Calu3 (cell line): ENCODE measurements at regions not wholly inside any gene's neighbourhood (a gene's known extent, or its start where the extent isn't known, plus 50 kb on each side); places are given as distances from the start of the nearest gene placed in this dataset.
"Not testable (repeated sequence)": the region's sequence is repeated elsewhere in the genome, so short reads cannot be mapped to it uniquely, and the experiment has no call there.

ENCODE experiments used
- BruUV-seq: library from RNA; stranded (reverse); fragments of 400-500 nt; replicated peaks from 2 replicates; lab custom pipeline; 2021; lab: Mats Ljungman, UMichigan
- CTCF ChIA-PET: fragments of 300-600 bp; sonication (Branson Sonifier 250); formaldehyde crosslinking; loops from one replicate; lab custom pipeline; 2022; ENCODE audit warnings: antibody characterized with exemption; lab: Charles Lee
- DNase-seq: peaks from one replicate; pipeline ENCODE4 v3.0.0; 2022
- H3K27ac Mint-ChIP-seq: one replicate; pipeline ENCODE4 v1.8.0; 2022; ENCODE audit warnings: mixed read lengths; ENCODE audit not compliant: unreplicated experiment
- H3K27me3 Mint-ChIP-seq: one replicate; pipeline ENCODE4 v1.8.0; 2022; ENCODE audit warnings: mixed read lengths; ENCODE audit not compliant: unreplicated experiment
- H3K36me3 Mint-ChIP-seq: one replicate; pipeline ENCODE4 v1.8.0; 2022; ENCODE audit warnings: mild to moderate bottlenecking, moderate library complexity, mixed read lengths; ENCODE audit not compliant: insufficient read depth, unreplicated experiment
- H3K4me1 Mint-ChIP-seq: one replicate; pipeline ENCODE4 v1.8.0; 2022; ENCODE audit warnings: mild to moderate bottlenecking, low read depth, mixed read lengths; ENCODE audit not compliant: unreplicated experiment
- H3K4me3 Mint-ChIP-seq: one replicate; pipeline ENCODE4 v1.8.0; 2022; ENCODE audit warnings: mild to moderate bottlenecking, low read depth, moderate library complexity, mixed read lengths; ENCODE audit not compliant: unreplicated experiment
- H3K9me3 Mint-ChIP-seq: one replicate; pipeline ENCODE4 v1.8.0; 2022; ENCODE audit warnings: low read depth, mixed read lengths; ENCODE audit not compliant: unreplicated experiment
- CTCF ChIP-seq: fragments of 200-600 bp; IDR thresholded peaks from one replicate; pipeline ENCODE4 v1.8.0; 2022; ENCODE audit warnings: antibody characterized with exemption; ENCODE audit not compliant: unreplicated experiment
- intact Hi-C: fragments of 100-400 bp; cut with micrococcal nuclease; formaldehyde crosslinking; loops from one replicate; pipeline ENCODE4 v1.10.0; 2022; ENCODE audit not compliant: unreplicated experiment

- peak; percentile 46 for DNase-seq
- intact Hi-C loops: no loop called here
- no peak for TF ChIP-seq CTCF
- Mint-ChIP-seq H3K36me3 (no peaks in the 10 kb centered on the region), H3K9me3 (no peaks in the 10 kb centered on the region), H3K4me1 (peaks cover 9% of the 10 kb centered on the region), H3K4me3 (no peak overlapping the region), H3K27ac (no peak overlapping the region), H3K27me3 (no peaks in the 10 kb centered on the region)
- no TSS peak for BruUV-seq
- CTCF ChIA-PET: interaction anchor here (1.0 kb wide), 1 partner anchor 199 kb away, joined by 3 read pairs; no protein-coding TSS in a partner anchor
These were observed 187.2 kb upstream of the PTGFR start for GRCh38 chr1:78303620-78304019.

- H3K4me3 Mint-ChIP-seq: no peak overlapping the region
- CTCF ChIA-PET: interaction anchor here (1.0 kb wide), 1 partner anchor 200 kb away, joined by 3 read pairs; no protein-coding TSS in a partner anchor
- intact Hi-C loops: no loop called here
- no TSS peak for BruUV-seq
- no peaks in the 10 kb centered on the region for H3K9me3 Mint-ChIP-seq
- no peak for TF ChIP-seq CTCF
- H3K4me1 Mint-ChIP-seq: peaks cover 9% of the 10 kb centered on the region
- H3K27me3 Mint-ChIP-seq: no peaks in the 10 kb centered on the region
- no peak overlapping the region for H3K27ac Mint-ChIP-seq
- no peak for DNase-seq
- H3K36me3 Mint-ChIP-seq: no peaks in the 10 kb centered on the region
These were observed 186.4 kb upstream of the PTGFR start for GRCh38 chr1:78304341-78304740.

- H3K27me3 Mint-ChIP-seq: no peaks in the 10 kb centered on the region
- TF ChIP-seq CTCF: no peak
- intact Hi-C loops: no loop called here
- BruUV-seq: no TSS peak
- peaks cover 9% of the 10 kb centered on the region for H3K4me1 Mint-ChIP-seq
- CTCF ChIA-PET: no interaction called here
- no peaks in the 10 kb centered on the region for H3K9me3 Mint-ChIP-seq
- H3K36me3 Mint-ChIP-seq: no peaks in the 10 kb centered on the region
- peak; percentile 21 for DNase-seq
- H3K27ac Mint-ChIP-seq: no peak overlapping the region
- H3K4me3 Mint-ChIP-seq: no peak overlapping the region
These were observed 186.0 kb upstream of the PTGFR start for GRCh38 chr1:78304761-78305160.

GRCh38 chr1:78310261-78310660, 180.5 kb upstream of the PTGFR start:
- H3K4me3 Mint-ChIP-seq, H3K36me3 Mint-ChIP-seq, H3K9me3 Mint-ChIP-seq, DNase-seq, H3K4me1 Mint-ChIP-seq, CTCF ChIA-PET, H3K27ac Mint-ChIP-seq, intact Hi-C loops, H3K27me3 Mint-ChIP-seq, BruUV-seq: not testable (repeated sequence)

- no peak for TF ChIP-seq CTCF
- H3K9me3 Mint-ChIP-seq: peaks cover under 1% of the 10 kb centered on the region
- H3K27ac Mint-ChIP-seq: no peak overlapping the region
- no TSS peak for BruUV-seq
- no peaks in the 10 kb centered on the region for H3K27me3 Mint-ChIP-seq
- no peaks in the 10 kb centered on the region for H3K4me1 Mint-ChIP-seq
- no peaks in the 10 kb centered on the region for H3K36me3 Mint-ChIP-seq
- H3K4me3 Mint-ChIP-seq: no peak overlapping the region
- no peak for DNase-seq
- intact Hi-C loops: no loop called here
- CTCF ChIA-PET: no interaction called here
These were observed 172.8 kb upstream of the PTGFR start for GRCh38 chr1:78318011-78318410.
